K562 (cell line): ENCODE measurements at regions not wholly inside any gene's neighbourhood (a gene's known extent, or its start where the extent isn't known, plus 50 kb on each side); places are given as distances from the start of the nearest gene placed in this dataset.

ENCODE experiments used
- E2F3 ChIP-seq: fragments of 250-450 bp; sonication (Bioruptor Pico); IDR thresholded peaks from 2 replicates; pipeline ENCODE4 v1.4.0; 2020; ENCODE audit warnings: mild to moderate bottlenecking
- ZNF780A ChIP-seq: fragments of 250-450 bp; sonication (Bioruptor Pico); IDR thresholded peaks from 2 replicates; pipeline ENCODE4 v1.5.0; 2021; ENCODE audit warnings: mild to moderate bottlenecking

- TF ChIP-seq ZNF780A (CRISPR knock-in tag) (no peak), E2F3 (CRISPR knock-in tag) (no peak)
Observed at GRCh38 chr7:86961686-86962085, 97.8 kb downstream of the ELAPOR2 start.
